CD4-positive, alpha-beta T cell treated with Interleukin-4 for 4 hours (primary cell): ENCODE measurements at regions not wholly inside any gene's neighbourhood (a gene's known extent, or its start where the extent isn't known, plus 50 kb on each side); places are given as distances from the start of the nearest gene placed in this dataset.
"Not testable (repeated sequence)": the region's sequence is repeated elsewhere in the genome, so short reads cannot be mapped to it uniquely, and the experiment has no call there.

Experiments used
- DNase-seq: peaks from one replicate; pipeline ENCODE4 v3.0.0-alpha.2; 2020

DNA sequence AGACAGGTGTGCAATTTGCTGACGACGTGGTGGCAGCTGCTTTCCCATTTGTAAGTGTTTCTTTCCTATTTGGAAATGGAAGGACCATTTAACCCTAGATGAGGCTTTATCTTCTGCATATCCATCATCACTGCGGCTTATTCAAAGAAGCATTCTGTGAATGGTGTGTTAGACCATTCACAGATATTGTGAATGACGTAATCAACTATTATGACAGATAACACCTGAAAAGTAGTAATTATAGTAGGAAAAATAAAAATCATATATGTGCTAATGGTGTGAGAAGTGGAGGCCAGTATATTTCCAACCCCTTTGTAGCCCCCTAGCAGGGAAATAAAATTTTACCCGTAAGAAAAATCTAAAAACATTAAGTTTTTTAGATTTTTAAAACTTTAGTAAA is 424.5 kb upstream of the CRIM1 start:
- no peak for DNase-seq

DNA sequence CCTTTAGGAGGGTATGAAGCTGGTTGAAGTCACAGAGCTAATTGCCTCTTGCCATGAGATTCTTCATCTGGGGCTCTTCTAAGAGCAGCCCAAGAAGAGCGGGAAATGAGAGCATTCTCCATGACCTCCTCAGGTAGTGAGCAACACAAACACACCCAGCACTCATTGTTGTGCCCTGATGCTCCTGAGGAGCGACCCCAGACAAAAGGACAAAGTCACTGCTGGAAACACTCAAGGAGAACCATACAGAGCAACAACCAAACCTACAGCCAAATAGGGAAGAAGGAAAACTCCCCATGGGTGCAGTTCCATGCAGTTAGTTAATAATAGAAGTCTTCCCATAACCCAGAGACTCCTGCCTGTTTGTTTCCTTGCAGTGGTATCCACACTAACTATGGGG is 426.0 kb upstream of the CRIM1 start:
- no peak for DNase-seq

DNA sequence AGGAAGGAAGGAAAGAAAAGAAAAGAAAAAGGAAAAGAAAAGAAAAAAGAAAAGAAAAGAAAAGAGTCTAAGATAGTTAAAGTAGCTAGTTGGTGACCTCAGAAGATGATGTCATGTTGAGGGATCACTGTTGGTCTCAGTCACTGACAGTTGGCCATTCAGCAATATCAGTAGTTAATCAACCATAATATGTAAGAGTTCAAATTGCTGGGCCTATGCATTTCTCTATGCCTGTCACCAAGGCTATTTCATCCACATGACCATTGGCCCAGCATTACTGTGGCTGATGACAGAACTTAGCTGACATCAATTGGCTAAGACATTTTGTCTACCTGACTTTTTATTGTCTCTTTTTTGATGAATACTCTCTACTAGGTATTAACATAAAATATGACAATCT is 435.5 kb upstream of the CRIM1 start:
- no peak for DNase-seq

DNA sequence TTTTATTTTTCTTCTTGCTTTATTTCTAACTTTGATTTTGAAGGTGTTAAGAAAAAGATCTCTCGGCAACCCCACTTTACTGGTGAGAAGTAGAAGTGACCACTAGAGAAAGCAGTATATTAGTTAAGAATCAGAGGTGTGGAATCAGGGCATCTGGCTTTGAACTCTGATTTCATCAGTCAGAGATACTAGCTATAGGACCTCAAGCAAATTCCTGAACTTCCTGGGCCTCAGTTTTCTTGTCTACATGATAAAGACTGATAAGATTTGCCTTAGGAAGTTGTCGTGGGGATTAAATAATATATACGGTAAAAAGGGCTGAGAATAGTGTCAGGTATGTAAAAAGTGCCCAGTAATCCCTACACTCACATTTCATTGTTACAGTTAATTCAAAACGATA is 440.3 kb upstream of the CRIM1 start:
- no peak for DNase-seq

DNA sequence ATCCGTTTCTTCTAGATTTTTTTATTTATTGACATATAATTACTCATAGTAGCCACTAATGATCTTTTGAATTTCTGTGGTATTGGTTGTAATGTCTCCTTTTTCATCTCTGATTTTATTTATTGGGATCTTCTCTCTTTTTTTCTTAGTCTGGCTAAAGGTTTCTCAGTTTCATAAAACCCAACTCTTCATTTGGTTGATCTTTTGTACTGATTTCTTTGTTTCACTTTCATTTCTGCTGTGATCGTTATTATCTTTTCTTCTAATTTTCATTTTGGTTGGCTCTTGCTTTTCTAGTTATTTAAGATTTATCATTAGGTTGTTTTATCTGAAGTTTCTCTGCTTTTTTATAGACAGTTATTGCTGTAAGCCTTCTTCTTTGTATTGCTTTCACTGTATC is 463.6 kb upstream of the CRIM1 start:
- no peak for DNase-seq

DNA sequence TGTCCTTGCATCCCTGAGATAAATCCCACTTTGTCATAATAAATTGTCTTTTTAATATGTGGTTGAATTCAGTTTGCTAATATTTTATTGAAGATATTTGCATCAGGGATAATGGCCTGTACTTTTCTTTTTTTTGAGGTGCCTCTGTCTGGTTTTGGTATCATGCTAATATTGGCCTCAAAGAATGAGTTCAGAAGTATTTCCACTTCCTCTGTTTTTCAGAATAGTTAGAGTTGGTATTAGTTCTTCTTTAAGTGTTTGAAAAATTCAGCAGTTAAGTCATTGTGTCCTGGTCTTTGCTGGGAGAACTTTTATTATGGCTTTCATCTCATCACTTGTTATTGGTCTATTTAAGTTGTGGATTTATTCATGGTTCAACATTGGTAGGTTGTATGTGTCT is 464.1 kb upstream of the CRIM1 start:
- no peak for DNase-seq

DNA sequence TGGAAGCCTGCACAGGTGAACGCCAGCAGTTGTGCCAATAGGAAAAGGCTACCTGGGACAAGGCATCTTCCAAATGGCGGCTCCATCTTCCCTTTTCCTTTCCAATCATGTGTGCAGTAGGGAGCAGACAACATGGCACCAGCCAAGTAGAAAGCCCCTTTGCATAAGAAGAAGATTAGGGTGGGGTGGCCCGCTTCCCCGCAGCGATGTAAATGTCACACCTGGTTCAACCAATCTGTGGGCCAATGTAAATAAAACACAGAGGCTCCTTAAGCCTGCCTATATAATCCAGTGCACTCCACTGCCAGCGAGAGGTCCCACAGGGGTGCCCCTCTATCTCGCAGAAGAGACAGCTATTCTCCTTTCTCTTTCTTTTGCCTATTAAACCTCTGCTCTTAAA is 468.4 kb upstream of the CRIM1 start:
- DNase-seq, result no peak

DNA sequence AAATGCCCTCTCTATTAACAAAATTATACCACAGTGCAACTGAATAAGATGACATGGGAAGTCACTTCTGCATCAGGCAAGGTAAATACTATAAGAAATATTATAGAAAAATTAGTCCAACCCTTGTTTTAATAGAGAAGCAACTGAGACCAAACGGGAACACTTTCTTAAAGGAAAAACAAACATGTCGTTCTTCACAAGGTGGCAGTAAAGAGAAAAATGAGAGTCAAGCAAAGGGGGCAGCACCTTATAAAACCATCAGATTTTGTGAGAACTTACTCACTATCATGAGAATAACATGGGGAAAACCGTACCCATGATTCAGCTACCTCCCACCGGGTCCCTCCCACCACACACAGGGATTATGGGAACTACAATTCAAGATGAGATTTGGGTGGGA is 481.7 kb upstream of the CRIM1 start:
- DNase-seq, result no peak

DNA sequence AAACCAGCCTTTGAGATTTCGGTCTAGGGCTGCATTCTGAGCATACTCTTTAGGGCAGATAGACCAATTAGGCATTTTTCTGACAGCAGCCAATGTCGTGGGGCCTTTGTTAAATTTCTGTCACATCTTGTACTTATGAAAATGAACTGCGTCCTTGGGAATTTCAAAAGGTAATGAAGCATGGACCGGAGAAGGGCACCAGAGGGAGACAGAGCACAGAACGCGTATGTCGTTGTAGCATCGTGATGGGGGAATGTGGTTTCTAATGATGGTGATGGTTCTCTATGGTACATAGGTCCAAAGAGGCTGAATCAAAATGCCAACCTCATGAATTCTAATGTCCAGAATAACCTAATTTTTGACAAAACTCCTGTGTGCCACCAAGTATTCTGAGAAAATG is 483.9 kb upstream of the CRIM1 start:
- DNase-seq, result no peak

DNA sequence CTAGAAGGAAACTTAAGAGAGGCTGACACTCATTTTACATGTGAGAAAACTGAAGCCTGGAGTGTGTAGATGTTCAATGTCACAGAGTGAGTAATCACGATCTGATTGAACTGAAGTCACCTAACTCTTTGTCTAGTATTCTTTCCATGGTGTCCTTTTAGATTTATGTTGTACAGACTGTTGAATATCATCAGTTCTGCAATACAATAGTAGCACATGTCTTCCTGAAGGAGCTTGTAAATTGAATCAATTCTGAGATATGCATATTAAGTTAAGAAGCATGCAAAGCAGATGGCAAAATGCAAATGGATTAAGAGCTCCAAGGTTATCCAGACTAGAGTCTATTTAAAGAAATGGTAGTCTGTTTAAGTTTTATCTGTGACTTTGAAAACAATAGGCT is 484.9 kb upstream of the CRIM1 start:
- no peak for DNase-seq

DNA sequence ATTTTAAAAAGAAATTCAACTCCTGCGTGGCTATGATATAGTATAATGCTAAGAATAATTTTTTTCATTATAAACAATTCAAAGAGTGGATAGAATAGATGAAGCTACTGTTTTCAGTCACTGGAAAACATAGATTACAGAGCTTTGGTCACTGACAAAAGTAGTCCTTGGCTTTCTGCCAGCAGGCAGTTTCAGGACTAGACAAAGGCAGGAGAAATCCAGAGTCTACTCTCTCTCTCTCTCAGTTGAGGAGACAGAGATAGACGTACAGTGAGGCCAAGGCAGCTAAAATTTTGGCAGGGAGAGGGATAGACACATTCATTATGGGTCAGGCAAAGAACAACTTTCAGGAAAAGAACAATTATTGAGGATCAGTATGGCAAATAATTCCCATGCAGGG is 491.4 kb upstream of the CRIM1 start:
- DNase-seq, result no peak

DNA sequence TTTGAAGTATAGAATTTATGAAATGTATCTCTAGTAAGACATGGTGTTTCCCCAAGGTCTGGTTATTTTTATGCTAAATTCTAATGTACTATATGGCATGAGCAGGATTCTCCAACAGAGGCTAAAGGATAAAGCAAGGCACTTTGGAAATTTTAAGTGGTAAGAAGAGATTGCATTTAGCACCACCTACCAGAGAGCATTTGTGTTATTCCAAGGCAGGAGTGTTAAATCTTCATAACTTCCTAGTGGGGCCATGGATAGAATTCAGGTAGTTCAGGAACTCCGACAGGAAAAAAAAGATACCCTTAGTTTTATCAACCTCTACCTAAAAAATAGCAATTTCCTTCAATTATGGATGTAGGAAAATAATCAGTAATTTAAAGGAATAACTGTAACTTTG is 497.4 kb upstream of the CRIM1 start:
- DNase-seq, result no peak

DNA sequence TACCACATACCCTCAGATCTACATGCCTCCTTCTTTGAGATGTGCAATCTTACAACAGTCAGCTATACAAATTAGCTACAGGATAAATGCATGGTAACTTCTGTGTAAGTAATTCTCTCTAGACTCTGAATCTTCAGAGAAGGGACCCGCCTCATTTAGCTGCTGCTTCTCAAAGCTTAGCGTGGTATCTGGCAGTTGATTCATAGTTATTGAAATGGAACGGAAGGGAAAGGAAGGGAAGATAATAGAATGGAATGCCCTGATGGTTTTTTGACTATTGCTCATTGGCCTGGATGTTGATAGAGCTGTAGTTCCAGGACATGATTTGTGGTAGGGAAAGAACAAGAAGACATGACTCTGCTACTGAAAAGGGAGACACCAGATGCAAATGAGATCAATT is 498.1 kb upstream of the CRIM1 start:
- no peak for DNase-seq

DNA sequence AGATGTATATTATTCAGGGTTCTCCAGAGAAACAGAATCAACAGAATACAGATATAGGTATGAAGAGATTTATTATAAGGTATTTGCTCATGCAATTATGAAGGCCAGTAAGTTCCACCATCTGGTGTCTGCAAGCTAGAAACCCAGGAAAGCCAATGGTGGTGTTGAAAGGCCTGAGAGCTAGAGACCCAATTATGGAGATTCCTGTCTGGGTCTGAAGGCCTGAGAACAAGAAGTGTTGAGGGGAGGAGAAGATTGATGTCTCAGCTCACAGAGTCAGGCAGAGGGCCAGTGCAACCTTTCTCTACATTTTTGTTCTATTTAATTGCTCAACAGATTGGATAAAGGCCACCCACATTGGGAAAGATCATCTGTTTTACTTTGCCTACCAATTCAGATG is 524.2 kb upstream of the CRIM1 start:
- no peak for DNase-seq

DNA sequence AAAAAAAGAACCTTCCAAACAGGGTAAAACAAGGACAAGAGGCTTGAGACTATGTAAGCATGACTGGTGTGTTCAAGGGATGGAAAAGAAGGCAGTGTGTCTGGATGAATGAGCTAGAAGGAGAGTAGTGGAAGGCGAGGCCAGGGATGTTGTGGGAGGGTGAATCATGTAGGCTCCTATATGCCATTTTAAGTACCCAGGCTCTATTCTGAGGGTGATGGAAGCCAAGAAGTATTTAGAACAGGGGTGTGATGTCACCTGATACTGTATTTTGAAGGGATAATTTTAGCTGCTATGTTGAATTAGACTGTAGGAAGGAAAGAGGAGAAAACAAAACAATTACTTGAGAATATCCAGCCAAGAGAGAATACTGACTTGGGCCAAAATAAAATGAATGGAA is 524.7 kb upstream of the CRIM1 start:
- DNase-seq, result no peak

DNA sequence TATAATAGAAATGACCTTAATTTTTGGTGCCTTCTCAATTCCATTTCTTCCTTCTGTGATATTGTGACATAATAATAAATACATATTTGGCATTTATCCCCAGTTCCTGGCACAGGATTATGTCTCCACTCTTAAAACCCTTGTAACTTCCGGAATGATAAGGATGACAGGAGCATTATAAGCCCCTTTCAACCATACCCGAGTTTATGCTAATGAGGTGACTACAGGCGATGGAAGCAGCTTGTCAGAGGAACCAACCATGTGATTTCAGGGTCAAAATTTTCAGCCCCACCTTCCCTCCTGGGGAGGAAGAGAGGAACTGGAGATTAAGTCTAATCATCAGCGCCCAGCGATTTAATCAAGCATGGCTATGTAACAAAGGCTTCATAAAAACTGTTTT is 528.5 kb upstream of the CRIM1 start:
- no peak for DNase-seq

DNA sequence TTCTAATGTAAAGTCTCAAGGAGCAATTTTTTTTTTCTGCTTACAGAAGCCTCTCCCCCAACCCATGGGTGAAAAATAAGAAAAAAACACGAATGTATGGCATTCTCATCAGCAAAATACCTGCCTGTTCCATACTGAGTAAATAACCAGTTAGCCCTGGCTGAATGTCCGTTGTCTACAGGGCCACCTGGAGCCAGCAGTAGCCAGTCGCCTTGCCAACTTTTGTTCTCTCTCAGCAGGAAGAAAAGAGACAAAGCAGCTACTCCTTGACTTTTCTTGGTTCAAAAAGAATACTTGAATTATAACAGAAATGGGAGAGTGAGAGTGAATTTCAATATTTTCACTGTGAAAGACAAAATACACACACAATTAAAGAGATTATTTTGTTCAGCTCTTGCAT is 532.9 kb upstream of the CRIM1 start:
- DNase-seq, result no peak

DNA sequence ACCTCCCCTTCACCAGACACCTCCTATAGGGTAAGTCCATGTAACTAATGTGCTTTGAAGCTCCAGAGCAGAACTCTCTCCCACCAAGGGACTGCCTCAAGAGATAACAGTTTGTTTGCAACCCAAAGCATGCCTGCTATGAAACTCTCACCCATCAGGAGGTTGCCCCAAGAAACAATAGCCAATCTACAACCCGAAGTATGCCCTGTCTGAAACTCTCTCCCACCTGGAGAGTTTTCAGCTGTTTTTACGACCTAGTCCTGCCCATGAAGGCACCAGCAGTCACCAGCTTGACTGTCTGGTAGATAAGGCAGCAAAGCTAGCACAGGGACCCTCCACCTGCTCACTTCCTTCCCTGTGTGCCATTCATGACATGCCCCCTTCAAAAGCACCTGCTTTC is 533.9 kb upstream of the CRIM1 start:
- no peak for DNase-seq

DNA sequence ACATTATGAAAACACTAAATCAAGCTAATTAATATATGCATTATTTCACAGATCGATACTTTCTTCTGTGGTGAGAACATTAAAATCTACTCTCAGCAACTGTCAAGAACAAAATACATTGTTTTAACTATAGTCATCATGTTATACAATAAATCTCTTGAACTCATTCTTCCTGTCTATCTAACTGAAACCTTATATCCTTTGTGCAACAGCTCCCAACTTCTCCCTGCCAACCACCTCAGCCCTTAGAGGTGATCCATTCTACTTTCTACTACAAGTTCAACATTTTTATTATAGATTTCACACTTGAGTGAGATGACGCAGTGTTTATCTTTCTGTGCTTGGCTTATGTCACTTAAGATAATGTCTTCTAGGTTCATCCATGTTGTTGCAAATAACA is 535.2 kb upstream of the CRIM1 start:
- no peak for DNase-seq

DNA sequence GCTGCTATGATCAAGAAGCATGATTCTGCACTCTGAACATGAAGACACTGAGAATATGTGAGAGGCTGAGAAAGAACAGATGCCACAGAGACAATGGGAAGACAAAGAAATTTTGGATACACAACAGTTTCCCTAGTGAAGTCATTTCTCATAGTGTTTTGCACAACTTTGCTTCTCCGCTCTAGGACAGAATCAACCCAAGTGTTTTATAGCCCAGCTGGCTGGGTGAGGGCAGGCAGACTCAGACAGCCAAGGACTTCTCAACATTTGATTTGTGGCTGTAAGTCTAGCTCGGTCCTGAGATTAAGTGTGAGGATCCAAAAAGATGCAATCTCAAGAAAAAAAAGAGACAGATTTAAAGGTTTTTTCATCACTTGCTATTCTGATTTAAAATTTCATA is 536.5 kb upstream of the CRIM1 start:
- no peak for DNase-seq

DNA sequence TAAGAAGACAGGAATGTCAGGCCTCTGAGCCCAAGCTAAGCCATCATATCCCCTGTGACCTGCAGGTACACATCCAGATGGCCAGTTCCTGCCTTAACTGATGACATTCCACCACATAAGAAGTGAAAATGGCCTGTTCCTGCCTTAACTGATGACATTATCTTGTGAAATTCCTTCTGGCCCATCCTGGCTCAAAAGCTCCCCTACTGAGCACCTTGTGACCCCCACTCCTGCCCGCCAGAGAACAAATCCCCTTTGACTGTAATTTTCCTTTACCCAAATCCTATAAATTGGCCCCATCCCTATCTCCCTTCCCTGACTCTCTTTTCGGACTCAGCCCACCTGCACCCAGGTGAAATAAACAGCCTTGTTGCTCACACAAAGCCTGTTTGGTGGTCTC is 537.2 kb upstream of the CRIM1 start:
- not testable (repeated sequence) for DNase-seq

DNA sequence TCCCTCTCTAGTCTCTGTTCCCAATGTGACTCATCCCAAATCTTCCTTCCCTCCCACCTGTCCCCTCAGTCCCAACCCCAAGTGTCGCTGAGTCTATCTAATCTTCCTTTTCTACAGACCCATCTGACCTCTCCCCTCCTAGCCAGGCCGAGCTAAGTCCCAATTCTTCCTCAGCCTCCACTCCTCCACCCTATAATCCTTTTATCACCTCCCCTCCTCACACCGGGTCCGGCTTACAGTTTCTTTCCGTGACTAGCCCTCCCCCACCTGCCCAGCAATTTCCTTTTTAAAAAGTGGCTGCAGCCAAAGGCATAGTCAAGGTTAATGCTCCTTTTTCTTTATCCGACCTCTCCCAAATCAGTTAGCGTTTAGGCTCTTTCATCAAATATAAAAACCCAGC is 541.0 kb upstream of the CRIM1 start:
- not testable (repeated sequence) for DNase-seq

DNA sequence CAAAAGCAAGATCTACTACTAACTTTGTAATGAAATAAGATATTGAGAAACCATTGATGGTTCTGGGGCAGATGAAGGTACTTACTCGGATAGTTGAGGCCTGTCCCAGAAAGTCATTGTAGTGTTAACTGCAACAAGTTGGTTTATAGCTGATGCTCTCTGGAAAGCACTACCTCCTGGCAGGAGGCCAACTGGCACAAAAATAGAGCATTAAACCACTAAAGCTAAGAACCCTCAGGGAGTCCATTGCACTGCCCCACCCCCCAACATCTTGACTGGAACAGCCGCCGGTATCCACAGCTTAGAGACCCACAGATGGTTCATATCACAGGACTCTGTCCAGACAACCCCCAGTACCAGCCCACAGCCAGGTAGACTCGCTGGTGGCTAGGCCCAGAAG is 552.5 kb upstream of the CRIM1 start:
- DNase-seq, result no peak

DNA sequence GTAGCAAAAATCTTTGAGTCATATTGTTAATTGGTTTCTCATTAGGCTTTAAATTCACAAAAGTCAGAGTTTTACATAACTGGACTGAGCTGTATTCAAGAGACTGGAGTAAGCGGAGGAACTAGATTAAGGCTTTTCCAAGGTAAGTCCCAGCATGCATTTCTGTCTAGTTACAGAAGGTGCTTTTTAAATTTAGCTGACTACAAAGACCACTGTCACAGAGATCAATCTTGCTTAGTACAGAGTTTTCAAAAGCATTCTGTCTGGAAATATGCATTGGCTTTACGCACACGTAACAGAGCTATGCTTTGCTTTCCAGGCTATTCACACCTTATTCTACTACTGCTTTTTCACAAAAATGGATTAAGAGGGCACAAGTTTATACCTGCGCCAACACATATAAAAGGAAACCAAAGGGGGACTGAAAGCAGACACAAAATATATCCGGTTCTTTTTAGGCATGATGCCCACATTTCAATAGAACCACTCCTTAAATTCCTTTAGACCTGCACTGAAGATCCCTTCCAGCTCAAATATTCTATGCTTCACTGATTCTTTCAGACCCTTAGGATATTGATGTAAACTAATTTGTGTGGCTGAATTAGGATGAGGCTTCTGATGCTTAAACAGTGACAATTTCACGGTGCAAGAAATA is 560.7 kb upstream of the CRIM1 start:
- no peak for DNase-seq

DNA sequence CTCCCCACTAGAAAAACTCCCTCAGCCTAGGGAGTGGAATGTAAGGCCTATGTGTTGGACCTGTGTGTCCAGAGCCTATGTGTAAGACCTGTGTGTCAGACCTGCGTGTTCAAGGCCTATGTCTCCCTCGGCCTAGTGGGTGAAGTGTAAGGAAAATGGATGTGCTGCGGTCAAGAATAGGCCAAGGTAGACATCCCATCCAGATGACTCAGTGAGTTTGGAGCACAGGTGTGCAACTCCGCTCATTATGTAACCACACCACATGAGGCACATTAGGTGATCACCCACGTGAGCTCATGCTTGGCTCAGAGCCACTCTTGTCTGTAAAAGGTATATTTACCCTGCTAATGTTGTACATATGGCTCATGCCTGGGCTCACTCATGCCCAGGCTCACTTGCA is 565.3 kb upstream of the CRIM1 start:
- no peak for DNase-seq

DNA sequence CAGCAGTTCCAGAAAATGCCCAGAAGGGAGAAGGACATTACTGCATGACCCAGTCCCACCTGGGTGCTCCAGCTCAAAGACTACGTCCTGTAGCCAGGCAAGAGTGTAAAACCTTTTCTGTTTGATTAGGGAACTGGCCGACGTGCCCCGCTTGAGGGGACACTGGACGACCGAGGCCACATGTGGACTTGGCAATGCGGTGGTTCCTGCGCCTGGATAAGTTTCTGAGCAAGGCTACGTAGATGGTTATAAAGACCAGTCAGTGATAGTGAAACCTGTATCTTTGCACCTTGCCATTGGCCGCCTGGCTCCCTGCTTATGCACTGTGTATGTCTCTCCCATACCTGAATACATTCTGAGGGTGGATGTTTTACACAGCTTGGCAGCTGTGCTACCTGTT is 567.0 kb upstream of the CRIM1 start:
- DNase-seq, result no peak
